ENCODE measurements at regions not wholly inside any gene's neighbourhood (a gene's known extent, or its start where the extent isn't known, plus 50 kb on each side); places are given as distances from the start of the nearest gene placed in this dataset.

GRCh38 chr4:107129611-107130010 is 93.5 kb upstream of the DKK2 start:
- no peak for TF ChIP-seq CTCF (IDR thresholded peaks at IDR 0.05; ENCODE audit: control insufficient read depth, insufficient read depth, low read depth, low read length, missing control alignments)
- no peak for DNase-seq (ENCODE audit: low read depth)
- H3K4me3 ChIP-seq (ENCODE audit: control insufficient read depth, low read depth, low read length) = no peak overlapping the region

GRCh38 chr4:107129076-107129475 is 93.0 kb upstream of the DKK2 start:
- no peak overlapping the region for H3K4me3 ChIP-seq (ENCODE audit: control insufficient read depth, low read depth, low read length)
- DNase-seq (ENCODE audit: low read depth) = no peak
- TF ChIP-seq CTCF (IDR thresholded peaks at IDR 0.05; ENCODE audit: control insufficient read depth, insufficient read depth, low read depth, low read length, missing control alignments) = no peak

- H3K4me3 ChIP-seq (ENCODE audit: control insufficient read depth, low read depth, low read length) = no peak overlapping the region
- no peak for DNase-seq (ENCODE audit: low read depth)
- no peak for TF ChIP-seq CTCF (IDR thresholded peaks at IDR 0.05; ENCODE audit: control insufficient read depth, insufficient read depth, low read depth, low read length, missing control alignments)
Measured at GRCh38 chr4:107128116-107128515, 92.0 kb upstream of the DKK2 start.

GRCh38 chr4:107125496-107125895 is 89.4 kb upstream of the DKK2 start:
- DNase-seq (ENCODE audit: low read depth) = no peak
- TF ChIP-seq CTCF (IDR thresholded peaks at IDR 0.05; ENCODE audit: control insufficient read depth, insufficient read depth, low read depth, low read length, missing control alignments) = no peak
- H3K4me3 ChIP-seq (ENCODE audit: control insufficient read depth, low read depth, low read length) = no peak overlapping the region

- H3K4me3 ChIP-seq (ENCODE audit: control insufficient read depth, low read depth, low read length) = no peak overlapping the region
- no peak for DNase-seq (ENCODE audit: low read depth)
- TF ChIP-seq CTCF (IDR thresholded peaks at IDR 0.05; ENCODE audit: control insufficient read depth, insufficient read depth, low read depth, low read length, missing control alignments) = no peak
Measured at GRCh38 chr4:107122736-107123135, 86.6 kb upstream of the DKK2 start.

GRCh38 chr4:107120661-107121060 is 84.5 kb upstream of the DKK2 start:
- TF ChIP-seq CTCF (IDR thresholded peaks at IDR 0.05; ENCODE audit: control insufficient read depth, insufficient read depth, low read depth, low read length, missing control alignments) = no peak
- DNase-seq (ENCODE audit: low read depth) = no peak
- H3K4me3 ChIP-seq (ENCODE audit: control insufficient read depth, low read depth, low read length) = no peak overlapping the region

GRCh38 chr4:107117726-107118125 is 81.6 kb upstream of the DKK2 start:
- no peak overlapping the region for H3K4me3 ChIP-seq (ENCODE audit: control insufficient read depth, low read depth, low read length)
- no peak for DNase-seq (ENCODE audit: low read depth)
- no peak for TF ChIP-seq CTCF (IDR thresholded peaks at IDR 0.05; ENCODE audit: control insufficient read depth, insufficient read depth, low read depth, low read length, missing control alignments)

Data from AG09309 (cell line).